Testis (tissue), 2 donors: ENCODE measurements at regions not wholly inside any gene's neighbourhood (a gene's known extent, or its start where the extent isn't known, plus 50 kb on each side); places are given as distances from the start of the nearest gene placed in this dataset.

Source experiments
- DNase-seq: peaks from one replicate; pipeline ENCODE4 v3.0.0-alpha.2; 2019
- H3K27ac ChIP-seq, 2 donors: fragments of 200-600 bp; sonication (generic); one replicate each; pipeline ENCODE4 v1.5.1; 2019
- H3K27me3 ChIP-seq: fragments of 200-600 bp; sonication (generic); one replicate; pipeline ENCODE4 v1.5.1; 2019
- H3K36me3 ChIP-seq: fragments of 200-600 bp; sonication (generic); one replicate; pipeline ENCODE4 v1.5.1; 2017; ENCODE audit warnings: low read depth; ENCODE audit errors: missing control alignments
- H3K4me1 ChIP-seq: fragments of 200-600 bp; sonication (generic); one replicate; pipeline ENCODE4 v1.5.1; 2019
- H3K4me3 ChIP-seq, 2 donors: fragments of 200-600 bp; sonication (generic); one replicate each; pipeline ENCODE4 v1.5.1; 2017 to 2019
- H3K9me3 ChIP-seq: fragments of 200-600 bp; sonication (generic); one replicate; pipeline ENCODE4 v1.5.1; 2017
- POLR2A ChIP-seq: fragments of 450-650 bp; IDR thresholded peaks from one replicate; pipeline ENCODE4 v1.6.1; 2017; ENCODE audit warnings: antibody characterized with exemption, mild to moderate bottlenecking, moderate library complexity
- WGBS, 2 donors: methylation state at CpG; one replicate each; pipeline ENCODE4 v1.1.5; 2018; 5-methylcytosine and 5-hydroxymethylcytosine counted together
- intact Hi-C: fragments of 100-400 bp; cut with DNase I; formaldehyde crosslinking; loops from one replicate; pipeline ENCODE4 v1.15.1; 2023; ENCODE audit warnings: low total_unique reads
- TF ChIP-seq, protein P1 (sequence below), 3 experiments: fragments of 450-650 bp in 2 of 3; fragments of 200-600 bp in 1 of 3; sonication (generic) in 1 of 3; IDR thresholded peaks; one replicate each; pipeline ENCODE4 v1.5.1; 2016 to 2019; ENCODE audit warnings: antibody characterized with exemption in 3 of 3, mild to moderate bottlenecking in 2 of 3, moderate library complexity in 1 of 3

DNA sequence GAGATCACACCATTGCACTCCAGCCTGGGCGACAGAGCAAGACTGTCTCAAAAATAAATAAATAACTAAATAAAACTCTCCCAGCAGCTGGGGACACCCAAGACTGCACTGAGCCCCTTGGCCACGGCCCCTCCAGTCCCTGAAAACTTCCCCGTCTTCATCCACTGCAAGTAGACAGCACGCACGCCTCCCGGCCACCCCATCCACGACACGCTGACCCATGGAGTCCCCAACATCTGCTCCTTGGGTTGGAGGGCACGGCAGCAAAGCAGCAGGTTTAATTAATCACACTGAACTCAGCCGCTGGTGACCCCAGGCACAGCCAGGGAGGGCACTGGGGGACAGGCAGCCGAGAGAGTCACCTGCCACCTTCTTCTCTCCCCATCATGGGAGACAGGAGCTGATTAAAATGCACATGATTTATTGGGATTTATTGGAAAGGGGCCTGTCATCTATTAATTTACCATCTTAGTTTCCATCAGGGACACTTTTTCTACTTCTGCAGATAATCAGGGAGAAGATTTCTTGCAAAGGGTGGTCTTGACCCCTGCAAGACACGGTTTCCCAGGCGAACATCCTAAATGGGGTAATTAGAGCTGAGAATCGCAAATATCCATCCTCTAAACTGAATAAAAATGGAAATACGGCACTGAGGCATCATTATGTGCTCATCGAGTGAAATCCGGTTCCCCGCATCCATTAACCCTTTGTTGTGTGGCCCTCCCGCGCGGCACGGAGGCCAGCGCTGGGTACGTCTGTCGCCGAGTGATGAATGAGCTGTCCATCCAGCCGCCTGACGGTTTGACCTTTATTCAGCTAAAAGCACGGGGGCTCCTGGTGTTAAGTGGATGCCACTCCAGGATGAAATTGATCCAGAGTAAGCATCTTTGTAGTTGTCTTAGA lies 178.3 kb downstream of the BRD1 start:
- WGBS, 2 donors, result 64 to 65% methylated on average over 26 to 29 of the region's 29 CpGs
- Histone ChIP-seq H3K27me3 (no peaks in the 10 kb centered on the region), H3K4me3 (no peak overlapping the region), H3K4me1 (no peaks in the 10 kb centered on the region), H3K36me3 (no peaks in the 10 kb centered on the region), H3K9me3 (no peaks in the 10 kb centered on the region), H3K27ac (no peak overlapping the region)
- intact Hi-C loops, result no loop called here
- no peak for DNase-seq
- no peak for TF ChIP-seq POLR2A

DNA sequence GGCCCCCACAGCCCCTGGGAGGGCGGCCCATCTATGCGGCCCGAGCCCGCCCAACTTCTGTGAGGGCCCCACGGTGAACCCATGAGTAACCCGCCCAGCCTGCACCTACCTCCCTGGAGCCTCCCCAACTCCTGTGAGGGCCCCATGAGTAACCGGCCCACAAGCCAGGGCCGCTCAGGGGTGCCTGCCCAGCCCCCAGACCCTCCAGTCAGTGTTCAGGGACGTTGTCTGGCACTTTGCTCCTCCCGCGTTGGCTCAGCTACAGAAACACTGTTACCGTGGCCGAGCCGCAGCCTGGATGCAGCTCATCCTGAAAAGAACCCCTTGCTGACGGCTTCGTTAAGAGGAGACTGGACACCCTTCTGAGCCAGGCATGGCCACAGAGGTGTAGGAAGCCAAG lies 179.6 kb downstream of the BRD1 start:
- Histone ChIP-seq H3K4me1 (no peaks in the 10 kb centered on the region), H3K27me3 (no peaks in the 10 kb centered on the region), H3K4me3 (no peak overlapping the region), H3K36me3 (no peaks in the 10 kb centered on the region), H3K27ac (no peak overlapping the region), H3K9me3 (no peaks in the 10 kb centered on the region)
- DNase-seq, result no peak
- intact Hi-C loops, result no loop called here
- TF ChIP-seq, protein P1, sequence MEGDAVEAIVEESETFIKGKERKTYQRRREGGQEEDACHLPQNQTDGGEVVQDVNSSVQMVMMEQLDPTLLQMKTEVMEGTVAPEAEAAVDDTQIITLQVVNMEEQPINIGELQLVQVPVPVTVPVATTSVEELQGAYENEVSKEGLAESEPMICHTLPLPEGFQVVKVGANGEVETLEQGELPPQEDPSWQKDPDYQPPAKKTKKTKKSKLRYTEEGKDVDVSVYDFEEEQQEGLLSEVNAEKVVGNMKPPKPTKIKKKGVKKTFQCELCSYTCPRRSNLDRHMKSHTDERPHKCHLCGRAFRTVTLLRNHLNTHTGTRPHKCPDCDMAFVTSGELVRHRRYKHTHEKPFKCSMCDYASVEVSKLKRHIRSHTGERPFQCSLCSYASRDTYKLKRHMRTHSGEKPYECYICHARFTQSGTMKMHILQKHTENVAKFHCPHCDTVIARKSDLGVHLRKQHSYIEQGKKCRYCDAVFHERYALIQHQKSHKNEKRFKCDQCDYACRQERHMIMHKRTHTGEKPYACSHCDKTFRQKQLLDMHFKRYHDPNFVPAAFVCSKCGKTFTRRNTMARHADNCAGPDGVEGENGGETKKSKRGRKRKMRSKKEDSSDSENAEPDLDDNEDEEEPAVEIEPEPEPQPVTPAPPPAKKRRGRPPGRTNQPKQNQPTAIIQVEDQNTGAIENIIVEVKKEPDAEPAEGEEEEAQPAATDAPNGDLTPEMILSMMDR (IDR thresholded peaks at IDR 0.05), result no peak
- no peak for TF ChIP-seq POLR2A
- 69 to 79% methylated on average over 2 to 14 of the region's 16 CpGs for WGBS, 2 donors

DNA sequence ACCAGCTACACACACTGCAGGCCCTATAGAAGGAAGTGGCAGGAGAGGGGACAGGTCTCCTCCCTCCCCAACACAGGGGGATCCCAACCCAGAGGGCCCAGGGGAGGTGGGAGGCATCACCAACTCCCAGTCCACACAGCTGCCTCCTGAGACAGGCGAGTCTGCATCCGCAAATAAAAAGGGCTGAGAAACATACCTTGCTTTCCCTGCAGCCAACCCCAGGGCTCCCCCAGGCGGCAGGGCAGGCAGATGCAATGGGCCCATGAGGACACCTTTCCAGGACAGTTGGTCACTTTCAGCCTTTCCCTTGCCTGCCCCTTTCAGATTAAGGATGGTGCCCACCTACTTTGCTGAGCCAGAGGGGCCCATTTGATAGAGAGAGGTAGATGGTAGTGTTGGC lies 180.0 kb downstream of the BRD1 start:
- DNase-seq, result no peak
- H3K4me3 ChIP-seq, result no peak overlapping the region
- 76 to 83% methylated on average over 3 of the region's 3 CpGs for WGBS, 2 donors
- no peaks in the 10 kb centered on the region for H3K9me3 ChIP-seq
- no peaks in the 10 kb centered on the region for H3K27me3 ChIP-seq
- no peaks in the 10 kb centered on the region for H3K36me3 ChIP-seq
- H3K27ac ChIP-seq, result no peak overlapping the region
- H3K4me1 ChIP-seq, result no peaks in the 10 kb centered on the region
- intact Hi-C loops, result no loop called here
- no peak for TF ChIP-seq POLR2A
- TF ChIP-seq, protein P1 (IDR thresholded peaks at IDR 0.05), result no peak

DNA sequence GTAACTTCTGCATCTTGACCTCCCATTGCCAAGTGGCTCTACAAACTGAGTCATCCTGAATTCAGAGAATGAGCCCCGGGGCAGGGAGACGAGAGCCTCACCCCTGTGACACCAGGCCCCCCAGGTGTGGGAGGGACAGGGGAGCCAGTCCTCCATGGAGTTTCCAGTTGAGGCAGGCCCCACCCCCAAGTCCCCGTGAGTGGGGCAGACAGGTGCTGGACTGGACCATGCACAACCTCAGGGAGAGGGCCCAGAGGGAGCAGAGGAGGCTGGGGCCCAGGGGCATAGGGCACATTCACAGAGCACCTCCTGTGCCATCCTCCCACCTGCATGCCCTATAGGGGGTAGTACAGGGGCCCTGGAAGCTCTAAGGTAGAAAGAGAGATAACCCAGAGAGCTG lies 180.8 kb downstream of the BRD1 start:
- H3K36me3 ChIP-seq, result no peaks in the 10 kb centered on the region
- no peak for DNase-seq
- intact Hi-C loops, result no loop called here
- no peaks in the 10 kb centered on the region for H3K4me1 ChIP-seq
- 76 to 84% methylated on average over 3 of the region's 3 CpGs for WGBS, 2 donors
- H3K27me3 ChIP-seq, result no peaks in the 10 kb centered on the region
- TF ChIP-seq, protein P1 (IDR thresholded peaks at IDR 0.05), result no peak
- no peak for TF ChIP-seq POLR2A
- H3K27ac ChIP-seq, result no peak overlapping the region
- no peak overlapping the region for H3K4me3 ChIP-seq
- no peaks in the 10 kb centered on the region for H3K9me3 ChIP-seq

DNA sequence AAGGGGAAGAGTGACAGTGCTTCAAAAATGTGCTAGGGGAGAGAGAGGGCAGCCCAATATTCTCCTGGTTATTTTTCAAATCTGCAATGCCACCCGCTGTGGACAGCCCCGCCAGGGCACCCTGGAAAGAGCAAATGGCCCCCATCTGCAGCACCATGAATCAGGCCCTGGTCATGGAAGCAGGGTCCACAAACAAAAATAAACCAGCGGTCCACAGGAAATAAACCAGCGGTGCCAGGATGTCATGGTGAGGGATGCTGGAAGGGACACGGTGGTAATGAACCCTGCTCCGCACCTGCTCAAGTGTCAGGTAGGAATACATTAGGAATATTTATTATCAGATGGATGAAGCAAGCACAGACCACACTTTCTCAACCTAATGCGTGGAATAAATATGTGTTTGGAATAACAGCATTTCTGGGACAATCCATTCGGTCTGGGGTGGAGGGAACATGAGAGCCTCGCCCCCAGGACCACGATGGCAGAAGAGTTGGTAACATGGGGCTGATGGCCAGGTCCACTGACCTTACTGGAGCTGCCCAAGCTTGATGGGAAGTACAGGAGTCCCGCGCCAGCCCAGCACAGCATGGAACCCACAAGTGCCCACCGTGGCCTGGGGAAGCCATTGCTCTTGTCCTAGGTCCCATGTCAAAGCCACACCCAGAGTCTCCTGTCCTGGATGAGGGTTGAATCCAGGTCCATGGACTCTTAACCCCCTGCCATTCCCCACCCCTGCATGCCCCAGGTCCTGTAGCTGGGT lies 181.7 kb downstream of the BRD1 start:
- H3K4me3 ChIP-seq, result no peak overlapping the region
- H3K27ac ChIP-seq, result no peak overlapping the region
- no peaks in the 10 kb centered on the region for H3K36me3 ChIP-seq
- no peaks in the 10 kb centered on the region for H3K27me3 ChIP-seq
- intact Hi-C loops, result no loop called here
- H3K4me1 ChIP-seq, result no peaks in the 10 kb centered on the region
- 91 to 93% methylated on average over 11 to 13 of the region's 13 CpGs for WGBS, 2 donors
- no peaks in the 10 kb centered on the region for H3K9me3 ChIP-seq
- DNase-seq, result no peak
- TF ChIP-seq, protein P1 (IDR thresholded peaks at IDR 0.05), result no peak
- TF ChIP-seq POLR2A, result no peak
